ENCODE measurements at regions not wholly inside any gene's neighbourhood (a gene's known extent, or its start where the extent isn't known, plus 50 kb on each side); places are given as distances from the start of the nearest gene placed in this dataset.
"Not testable (repeated sequence)": the region's sequence is repeated elsewhere in the genome, so short reads cannot be mapped to it uniquely, and the experiment has no call there.

DNA sequence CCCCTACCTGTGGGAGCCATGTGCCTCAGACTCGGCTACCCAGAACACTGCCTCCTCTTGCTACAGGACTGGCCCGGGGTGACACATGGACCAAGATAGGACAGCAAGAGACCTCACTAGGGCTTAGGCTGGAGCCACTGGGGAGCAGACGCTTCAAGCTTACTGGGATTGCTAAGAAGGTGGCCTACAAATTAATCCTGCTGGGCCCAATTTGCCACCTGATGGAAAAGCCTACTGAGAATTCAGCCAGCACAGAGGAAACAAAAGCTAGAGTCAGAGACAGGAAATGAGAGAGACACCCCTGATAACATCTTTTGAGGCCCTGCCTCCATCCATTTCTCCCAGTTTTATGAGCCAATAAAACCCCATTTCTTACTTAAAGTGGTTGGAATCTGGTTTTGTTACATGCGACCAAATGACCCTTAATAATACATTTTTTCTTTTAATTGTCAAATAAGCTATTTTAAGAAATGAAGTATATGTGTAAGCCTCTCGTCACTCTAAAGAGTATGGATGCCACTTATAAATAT is 282.1 kb downstream of the CXCL12 start:
- DNase-seq (ENCODE audit: low read depth) = no peak
- TF ChIP-seq, protein P1, sequence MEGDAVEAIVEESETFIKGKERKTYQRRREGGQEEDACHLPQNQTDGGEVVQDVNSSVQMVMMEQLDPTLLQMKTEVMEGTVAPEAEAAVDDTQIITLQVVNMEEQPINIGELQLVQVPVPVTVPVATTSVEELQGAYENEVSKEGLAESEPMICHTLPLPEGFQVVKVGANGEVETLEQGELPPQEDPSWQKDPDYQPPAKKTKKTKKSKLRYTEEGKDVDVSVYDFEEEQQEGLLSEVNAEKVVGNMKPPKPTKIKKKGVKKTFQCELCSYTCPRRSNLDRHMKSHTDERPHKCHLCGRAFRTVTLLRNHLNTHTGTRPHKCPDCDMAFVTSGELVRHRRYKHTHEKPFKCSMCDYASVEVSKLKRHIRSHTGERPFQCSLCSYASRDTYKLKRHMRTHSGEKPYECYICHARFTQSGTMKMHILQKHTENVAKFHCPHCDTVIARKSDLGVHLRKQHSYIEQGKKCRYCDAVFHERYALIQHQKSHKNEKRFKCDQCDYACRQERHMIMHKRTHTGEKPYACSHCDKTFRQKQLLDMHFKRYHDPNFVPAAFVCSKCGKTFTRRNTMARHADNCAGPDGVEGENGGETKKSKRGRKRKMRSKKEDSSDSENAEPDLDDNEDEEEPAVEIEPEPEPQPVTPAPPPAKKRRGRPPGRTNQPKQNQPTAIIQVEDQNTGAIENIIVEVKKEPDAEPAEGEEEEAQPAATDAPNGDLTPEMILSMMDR (IDR thresholded peaks at IDR 0.05; ENCODE audit: insufficient read depth, low read length, poor library complexity, severe bottlenecking) = no peak
- H3K4me3 ChIP-seq (ENCODE audit: low read depth, low read length) = no peak overlapping the region

GRCh38 chr10:44101082-44101481 is 283.8 kb downstream of the CXCL12 start:
- Histone ChIP-seq H3K27me3 (ENCODE audit: control insufficient read depth, insufficient read depth, low read length) (no peaks in the 10 kb centered on the region), H3K4me3 (ENCODE audit: low read depth, low read length) (no peak overlapping the region), H3K36me3 (ENCODE audit: control insufficient read depth, insufficient read depth, low read length) (no peaks in the 10 kb centered on the region)
- TF ChIP-seq, protein P1 (IDR thresholded peaks at IDR 0.05; ENCODE audit: insufficient read depth, low read length, poor library complexity, severe bottlenecking) = no peak
- DNase-seq (ENCODE audit: low read depth) = no peak

More for the DNA sequence above, 282.1 kb downstream of the CXCL12 start:
- Histone ChIP-seq H3K36me3 (ENCODE audit: control insufficient read depth, insufficient read depth, low read length) (no peaks in the 10 kb centered on the region), H3K27me3 (ENCODE audit: control insufficient read depth, insufficient read depth, low read length) (no peaks in the 10 kb centered on the region)

DNA sequence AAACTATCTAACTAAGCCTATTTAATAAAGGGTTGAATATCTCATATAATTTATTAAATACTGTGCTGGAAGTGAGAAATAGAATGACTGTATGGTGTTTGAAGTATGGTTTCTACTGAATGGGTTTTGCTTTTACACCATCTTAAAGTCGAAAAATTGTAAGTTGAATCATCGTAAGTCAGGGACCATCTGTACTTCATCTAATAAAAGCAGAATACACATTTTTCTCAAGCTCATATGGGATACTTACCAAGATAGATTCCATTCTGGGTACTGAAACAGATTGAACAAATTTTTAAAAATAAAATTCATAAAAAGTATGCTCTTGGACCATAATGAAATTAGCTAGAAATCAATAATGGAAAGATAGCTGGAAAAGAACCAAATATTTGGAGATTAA is 285.4 kb downstream of the CXCL12 start:
- TF ChIP-seq, protein P1 (IDR thresholded peaks at IDR 0.05; ENCODE audit: insufficient read depth, low read length, poor library complexity, severe bottlenecking) = no peak
- Histone ChIP-seq H3K36me3 (ENCODE audit: control insufficient read depth, insufficient read depth, low read length) (no peaks in the 10 kb centered on the region), H3K4me3 (ENCODE audit: low read depth, low read length) (no peak overlapping the region), H3K27me3 (ENCODE audit: control insufficient read depth, insufficient read depth, low read length) (no peaks in the 10 kb centered on the region)
- DNase-seq (ENCODE audit: low read depth) = no peak

GRCh38 chr10:44096217-44096616 is 288.7 kb downstream of the CXCL12 start:
- H3K27me3 ChIP-seq (ENCODE audit: control insufficient read depth, insufficient read depth, low read length); DNase-seq (ENCODE audit: low read depth); H3K4me3 ChIP-seq (ENCODE audit: low read depth, low read length); H3K36me3 ChIP-seq (ENCODE audit: control insufficient read depth, insufficient read depth, low read length): not testable (repeated sequence)

DNA sequence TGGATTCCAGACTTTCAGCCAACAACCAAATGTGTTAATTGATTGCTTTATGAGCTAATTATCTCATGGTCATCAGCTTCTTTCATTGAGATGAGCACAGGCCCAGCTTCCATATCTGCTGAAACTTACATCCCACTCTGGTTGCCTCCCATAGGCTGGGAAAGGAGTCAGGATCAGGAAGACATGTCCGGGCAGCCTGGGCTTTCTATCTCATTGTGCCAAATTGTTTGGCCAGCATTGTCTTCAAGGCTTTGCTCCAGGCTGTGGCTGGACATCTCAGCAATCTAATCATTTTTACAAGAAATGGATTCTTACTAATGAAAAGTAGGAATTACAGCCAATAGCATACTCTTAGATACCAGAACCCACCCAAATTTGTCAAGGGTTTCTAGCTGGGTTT is 295.2 kb downstream of the CXCL12 start:
- no peaks in the 10 kb centered on the region for H3K36me3 ChIP-seq (ENCODE audit: control insufficient read depth, insufficient read depth, low read length)
- DNase-seq (ENCODE audit: low read depth) = no peak
- TF ChIP-seq, protein P1 (IDR thresholded peaks at IDR 0.05; ENCODE audit: insufficient read depth, low read length, poor library complexity, severe bottlenecking) = no peak

DNA sequence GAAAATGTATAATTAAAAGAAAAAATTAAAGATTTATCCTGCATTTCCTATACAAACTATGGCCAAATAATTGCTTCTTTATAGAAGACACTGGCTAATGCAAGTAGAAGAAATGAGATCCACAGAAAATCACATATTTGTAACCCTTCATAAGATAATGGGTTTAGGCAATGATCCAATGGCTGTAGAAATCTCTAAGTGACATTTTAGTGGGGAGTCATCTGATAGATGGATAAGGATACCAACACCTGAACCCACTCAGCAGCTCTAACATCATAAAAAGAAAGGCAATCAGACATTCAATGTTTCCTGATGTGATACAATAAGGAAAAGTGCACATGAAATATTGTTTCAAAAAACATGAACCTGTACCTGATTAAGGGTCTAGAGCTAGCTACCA is 297.5 kb downstream of the CXCL12 start:
- Histone ChIP-seq H3K36me3 (ENCODE audit: control insufficient read depth, insufficient read depth, low read length) (no peaks in the 10 kb centered on the region), H3K27me3 (ENCODE audit: control insufficient read depth, insufficient read depth, low read length) (no peaks in the 10 kb centered on the region), H3K4me3 (ENCODE audit: low read depth, low read length) (no peak overlapping the region)
- no peak for DNase-seq (ENCODE audit: low read depth)
- TF ChIP-seq, protein P1 (IDR thresholded peaks at IDR 0.05; ENCODE audit: insufficient read depth, low read length, poor library complexity, severe bottlenecking) = no peak

More for the DNA sequence above, 295.2 kb downstream of the CXCL12 start:
- Histone ChIP-seq H3K27me3 (ENCODE audit: control insufficient read depth, insufficient read depth, low read length) (no peaks in the 10 kb centered on the region), H3K4me3 (ENCODE audit: low read depth, low read length) (no peak overlapping the region)

Data from kidney epithelial cell (primary cell).